Vagina (tissue), 2 donors: ENCODE measurements at regions not wholly inside any gene's neighbourhood (a gene's known extent, or its start where the extent isn't known, plus 50 kb on each side); places are given as distances from the start of the nearest gene placed in this dataset.

Experiments
- DNase-seq, 2 donors: peaks; one replicate each; pipeline ENCODE4 v3.0.0-alpha.2; 2017; ENCODE audit errors: extremely low spot score in 2 of 2
- H3K27ac ChIP-seq: fragments of 200-600 bp; sonication (generic); one replicate; pipeline ENCODE4 v1.5.1; 2019
- H3K27me3 ChIP-seq: fragments of 200-600 bp; sonication (generic); one replicate; pipeline ENCODE4 v1.5.1; 2019
- H3K36me3 ChIP-seq, 2 donors: fragments of 200-600 bp; sonication (generic); one replicate each; pipeline ENCODE4 v1.5.1; 2017 to 2019
- H3K4me1 ChIP-seq: fragments of 200-600 bp; sonication (generic); one replicate; pipeline ENCODE4 v1.5.1; 2019
- H3K4me3 ChIP-seq, 2 donors: fragments of 200-600 bp; sonication (generic); 1 replicate in 1 of 2; 2 replicates in 1 of 2; pipeline ENCODE4 v1.5.1; 2016 to 2019
- H3K9me3 ChIP-seq: fragments of 200-600 bp; sonication (generic); one replicate; pipeline ENCODE4 v1.5.1; 2019
- CTCF ChIP-seq, 3 experiments: fragments of 450-650 bp in 2 of 3; fragments of 200-600 bp in 1 of 3; sonication (generic) in 1 of 3; IDR thresholded peaks; one replicate each; pipeline ENCODE4 v1.5.1; 2017 to 2019; ENCODE audit warnings: antibody characterized with exemption in 3 of 3, mild to moderate bottlenecking in 2 of 3, moderate library complexity in 2 of 3
- POLR2A ChIP-seq, 2 donors: fragments of 450-650 bp; IDR thresholded peaks; one replicate each; pipeline ENCODE4 v1.6.1; 2017; ENCODE audit warnings: antibody characterized with exemption in 2 of 2, mild to moderate bottlenecking in 2 of 2, moderate library complexity in 2 of 2
- POLR2AphosphoS5 ChIP-seq, 2 donors: sonication (generic); formaldehyde crosslinking; IDR thresholded peaks; one replicate each; pipeline ENCODE4 v1.9.0; 2017; ENCODE audit warnings: antibody characterized with exemption in 2 of 2, mild to moderate bottlenecking in 2 of 2, low read depth in 1 of 2; ENCODE audit not compliant: insufficient read depth in 1 of 2
- intact Hi-C: fragments of 100-400 bp; cut with DNase I; formaldehyde crosslinking; loops from one replicate; pipeline ENCODE4 v1.15.1; 2023

DNA sequence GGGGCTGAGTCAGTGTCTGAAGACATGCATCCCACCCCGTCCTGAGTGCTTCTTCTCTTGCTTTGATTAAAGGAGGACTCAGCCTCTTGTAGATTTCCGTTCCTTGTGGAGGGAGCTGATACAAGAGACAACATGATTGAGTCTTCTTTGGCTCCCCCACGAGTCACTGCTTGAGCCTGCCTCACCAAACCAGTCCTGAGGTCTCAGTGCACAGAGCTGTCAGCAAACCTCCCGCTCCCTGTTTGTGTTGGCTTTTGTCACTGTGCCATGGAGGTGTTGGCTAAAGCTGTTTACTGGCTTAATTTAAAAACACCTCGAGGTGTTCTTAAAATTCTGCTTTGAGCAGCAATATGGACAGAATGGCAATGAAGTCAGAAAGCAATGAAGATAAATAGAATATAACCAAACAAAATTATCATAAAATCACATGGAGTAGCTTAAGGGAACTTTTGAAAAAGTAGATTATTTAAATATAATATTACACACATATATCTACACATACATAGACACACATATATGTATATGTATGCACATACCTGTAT, 234.1 kb upstream of the ANKRD55 start:
- no peaks in the 10 kb centered on the region for H3K36me3 ChIP-seq
- H3K27ac ChIP-seq, result no peak overlapping the region
- H3K27me3 ChIP-seq, result no peaks in the 10 kb centered on the region
- no peaks in the 10 kb centered on the region for H3K9me3 ChIP-seq
- TF ChIP-seq POLR2A (IDR thresholded peaks at IDR 0.05) (no peak), CTCF (IDR thresholded peaks at IDR 0.05) (no peak), POLR2AphosphoS5 (IDR thresholded peaks at IDR 0.05; ENCODE audit: insufficient read depth in 1 of 2, low read depth in 1 of 2) (no peak)
- intact Hi-C loops, result no loop called here
- no peak for DNase-seq
- H3K4me1 ChIP-seq, result peaks cover 24% of the 10 kb centered on the region
- H3K4me3 ChIP-seq, result no peak overlapping the region

DNA sequence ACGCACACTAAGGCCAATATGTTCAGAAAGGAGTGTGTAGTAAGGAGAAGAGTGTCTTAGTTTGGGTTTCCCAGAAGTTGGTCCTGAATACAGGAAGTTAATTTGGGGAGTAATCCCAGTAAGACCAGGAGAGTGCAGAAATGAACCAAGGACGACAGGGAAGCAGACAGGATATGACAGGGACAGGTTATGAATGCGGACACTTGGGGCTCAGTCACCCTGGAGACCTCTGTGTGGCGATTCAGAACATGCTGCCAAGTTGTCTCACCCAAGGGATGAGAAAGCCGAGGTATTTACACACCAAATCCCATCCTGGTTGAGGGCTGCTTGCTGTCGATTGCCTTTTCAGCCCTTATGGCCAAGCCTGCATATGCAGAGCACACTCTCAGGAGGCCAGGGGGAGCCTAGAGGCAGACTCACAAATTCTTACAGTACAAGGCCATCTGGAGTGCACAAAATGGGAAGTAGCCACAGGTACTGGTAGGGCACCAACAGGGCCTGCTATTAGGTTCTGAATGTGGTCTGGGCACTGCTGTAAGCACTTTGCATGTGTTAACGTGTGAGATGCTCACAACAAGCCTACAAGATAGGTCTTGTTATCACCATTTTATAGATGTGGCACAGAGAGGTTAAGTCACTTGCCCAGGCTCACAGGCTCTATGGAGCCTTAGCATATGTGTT, 233.1 kb upstream of the ANKRD55 start:
- DNase-seq, result no peak
- Histone ChIP-seq H3K4me1 (peaks cover 24% of the 10 kb centered on the region), H3K4me3 (no peak overlapping the region), H3K27me3 (no peaks in the 10 kb centered on the region), H3K9me3 (no peaks in the 10 kb centered on the region), H3K27ac (no peak overlapping the region), H3K36me3 (no peaks in the 10 kb centered on the region)
- TF ChIP-seq POLR2AphosphoS5 (IDR thresholded peaks at IDR 0.05; ENCODE audit: insufficient read depth in 1 of 2, low read depth in 1 of 2) (no peak), CTCF (IDR thresholded peaks at IDR 0.05) (no peak), POLR2A (IDR thresholded peaks at IDR 0.05) (no peak)
- intact Hi-C loops, result no loop called here

- intact Hi-C loops, result no loop called here
- Histone ChIP-seq H3K27ac (no peak overlapping the region), H3K27me3 (no peaks in the 10 kb centered on the region), H3K9me3 (no peaks in the 10 kb centered on the region), H3K4me3 (no peak overlapping the region), H3K4me1 (peaks cover 29% of the 10 kb centered on the region), H3K36me3 (no peaks in the 10 kb centered on the region)
- no peak for DNase-seq
- TF ChIP-seq POLR2AphosphoS5 (IDR thresholded peaks at IDR 0.05; ENCODE audit: insufficient read depth in 1 of 2, low read depth in 1 of 2) (no peak), CTCF (IDR thresholded peaks at IDR 0.05) (no peak), POLR2A (IDR thresholded peaks at IDR 0.05) (no peak)
These were observed 232.6 kb upstream of the ANKRD55 start for GRCh38 chr5:56465769-56466135.

- Histone ChIP-seq H3K27ac (no peak overlapping the region), H3K4me1 (peaks cover 35% of the 10 kb centered on the region), H3K36me3 (no peaks in the 10 kb centered on the region), H3K4me3 (no peak overlapping the region), H3K9me3 (no peaks in the 10 kb centered on the region), H3K27me3 (no peaks in the 10 kb centered on the region)
- TF ChIP-seq CTCF (IDR thresholded peaks at IDR 0.05) (no peak), POLR2A (IDR thresholded peaks at IDR 0.05) (no peak), POLR2AphosphoS5 (IDR thresholded peaks at IDR 0.05; ENCODE audit: insufficient read depth in 1 of 2, low read depth in 1 of 2) (no peak)
- intact Hi-C loops, result no loop called here
- peak in 1 of 2 donors; percentile 34 for DNase-seq
These were observed 232.0 kb upstream of the ANKRD55 start for GRCh38 chr5:56464935-56465768.
